ENCODE measurements at regions not wholly inside any gene's neighbourhood (a gene's known extent, or its start where the extent isn't known, plus 50 kb on each side); places are given as distances from the start of the nearest gene placed in this dataset.

DNA sequence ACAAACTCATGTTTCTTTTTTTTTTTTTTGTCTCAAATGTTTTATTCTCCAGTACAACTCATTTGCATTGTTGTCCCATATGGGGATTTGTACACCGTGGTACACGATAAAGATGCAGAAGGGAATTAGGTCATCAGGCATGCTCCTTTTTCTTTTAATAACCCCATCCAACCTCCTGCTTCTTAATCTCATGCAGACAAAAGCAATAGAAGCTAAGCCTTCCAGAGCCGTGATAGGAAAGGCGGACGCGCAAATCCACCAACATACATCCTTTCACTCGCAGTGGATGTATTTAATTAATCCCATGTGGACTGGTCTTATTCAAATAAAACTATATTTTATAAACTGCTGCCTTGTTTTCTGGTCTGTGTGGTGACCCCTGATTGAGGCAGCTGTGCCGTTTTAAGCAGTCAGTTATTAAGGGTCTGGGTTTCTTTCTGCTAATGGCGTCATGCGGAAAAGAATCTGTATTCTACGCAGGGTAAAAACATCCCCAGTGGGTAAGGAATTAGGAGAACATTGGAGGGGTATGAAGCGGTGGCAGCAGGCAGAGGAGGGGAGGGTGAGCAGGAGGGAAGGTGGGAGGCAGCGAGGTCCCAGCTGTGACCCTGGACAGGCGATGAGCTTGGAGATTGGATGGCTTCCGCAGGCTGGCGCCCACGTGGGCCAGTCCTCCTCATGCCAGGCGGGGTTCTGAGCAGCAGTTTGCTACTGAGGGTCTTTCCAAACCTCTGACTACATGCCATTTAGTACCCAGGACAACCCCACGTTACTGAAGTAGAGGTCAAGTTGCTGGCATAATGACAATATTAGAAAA, 172.8 kb downstream of the LINC00237 start:
- DNase-seq (ENCODE audit: low spot score) = no peak

DNA sequence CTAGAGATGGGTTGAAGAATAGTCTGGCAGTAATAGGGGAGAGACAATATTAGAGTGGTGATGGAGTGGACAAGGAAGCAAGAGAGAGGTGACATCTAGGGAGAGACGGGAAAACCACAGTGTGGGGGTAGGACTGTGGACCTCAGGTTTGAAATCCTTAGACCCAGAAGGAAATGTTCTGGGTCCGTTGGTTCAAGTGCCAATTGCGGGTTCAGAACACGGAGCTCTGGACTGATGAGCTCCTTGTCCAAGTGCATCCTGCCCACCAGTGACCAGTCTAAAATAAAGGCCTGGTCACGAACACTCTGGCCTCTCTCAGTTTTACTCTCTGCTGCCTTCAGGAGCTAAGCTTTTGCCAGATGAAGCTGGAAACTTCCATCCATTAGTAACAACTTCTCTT, 174.0 kb downstream of the LINC00237 start:
- DNase-seq (ENCODE audit: low spot score) = no peak

DNA sequence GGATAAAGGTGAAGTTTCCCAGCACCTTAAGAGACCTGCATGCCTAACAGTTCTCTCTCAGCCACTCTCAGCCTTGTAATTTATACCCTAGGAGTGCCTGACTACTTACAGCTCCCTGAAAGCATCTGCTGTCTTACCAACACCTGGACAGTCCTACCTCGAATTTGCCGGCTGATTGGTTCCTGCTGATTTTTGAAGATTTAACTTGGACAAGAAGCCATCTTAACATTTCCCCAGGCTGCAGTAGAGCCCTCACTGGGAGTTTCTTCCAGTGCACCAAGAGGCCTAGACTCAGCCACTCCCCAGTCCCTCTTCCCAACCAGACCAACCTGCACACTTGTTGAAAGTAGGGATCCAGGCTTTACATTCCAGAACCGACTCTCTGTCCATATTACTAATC, 174.5 kb downstream of the LINC00237 start:
- DNase-seq (ENCODE audit: low spot score) = no peak

- DNase-seq (ENCODE audit: low spot score) = no peak
Measured at GRCh38 chr20:20931024-20931423, 175.1 kb downstream of the LINC00237 start.

DNA sequence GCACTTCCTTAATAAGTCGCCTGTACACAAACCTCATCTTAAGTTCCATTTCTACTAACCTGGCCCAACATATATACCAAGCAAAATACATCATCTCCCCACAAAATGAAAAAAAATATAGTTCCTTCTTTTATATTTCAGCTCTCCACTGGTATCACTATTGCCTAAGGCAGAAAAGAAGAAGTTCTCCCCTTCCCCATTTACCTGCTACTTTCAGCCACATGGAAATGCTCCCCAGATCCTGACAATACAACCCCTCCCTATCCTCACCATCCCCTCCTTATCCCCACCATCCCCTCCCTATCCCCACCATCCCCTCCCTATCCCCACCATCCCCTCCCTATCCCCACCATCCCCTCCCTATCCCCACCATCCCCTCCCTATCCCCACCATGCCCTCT, 175.7 kb downstream of the LINC00237 start:
- no peak for DNase-seq (ENCODE audit: low spot score)

- no peak for DNase-seq (ENCODE audit: low spot score)
Measured at GRCh38 chr20:20929341-20929740, 176.8 kb downstream of the LINC00237 start.

- no peak for DNase-seq (ENCODE audit: low spot score)
Measured at GRCh38 chr20:20926222-20926905, 179.8 kb downstream of the LINC00237 start.

GRCh38 chr20:20920433-20920832, 185.7 kb downstream of the LINC00237 start:
- DNase-seq (ENCODE audit: low spot score) = no peak

DNA sequence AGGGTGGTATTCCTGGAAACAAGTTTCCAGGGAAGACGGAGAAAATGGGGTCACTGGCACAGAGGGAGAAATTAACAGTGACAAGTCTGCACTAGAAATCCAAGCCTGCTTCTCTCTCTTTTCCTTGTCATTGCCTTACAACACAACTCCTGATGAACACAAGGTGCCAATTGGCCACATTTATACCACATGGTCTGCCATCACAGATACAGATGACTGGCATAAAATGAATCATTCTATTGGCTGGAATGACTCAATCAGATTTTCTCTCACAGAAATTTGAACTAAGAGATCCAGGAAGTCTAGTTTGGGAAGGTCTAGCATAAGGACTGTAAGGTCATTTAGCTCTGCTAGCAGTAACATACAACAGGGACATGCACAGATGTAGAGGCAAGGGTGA, 190.3 kb downstream of the LINC00237 start:
- DNase-seq (ENCODE audit: low spot score) = no peak

GRCh38 chr20:20904501-20904831, 192.0 kb upstream of the RALGAPA2 start:
- no peak for DNase-seq (ENCODE audit: low spot score)

- DNase-seq (ENCODE audit: low spot score) = no peak
Measured at GRCh38 chr20:20903773-20904500, 191.5 kb upstream of the RALGAPA2 start.

DNA sequence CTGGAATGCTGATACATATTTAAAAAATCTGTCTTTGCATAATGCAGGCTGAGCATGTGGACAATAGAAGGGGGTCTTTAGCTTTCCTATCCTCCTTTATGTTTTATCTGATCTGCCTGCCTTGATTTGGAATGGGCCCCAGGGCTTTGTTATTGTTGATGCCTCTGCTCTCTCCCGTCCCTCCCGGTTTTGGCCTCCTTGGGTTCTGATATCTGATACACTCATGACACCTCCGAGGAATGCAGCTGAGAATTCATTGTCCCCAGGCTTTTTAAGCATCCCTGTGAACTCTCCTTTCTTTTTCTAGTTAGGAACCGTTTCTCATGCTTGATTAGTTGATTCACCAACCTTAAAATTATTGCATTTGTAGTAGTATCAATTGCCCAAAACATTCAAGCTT, 185.5 kb upstream of the RALGAPA2 start:
- peak; percentile 36 for DNase-seq (ENCODE audit: low spot score)

DNA sequence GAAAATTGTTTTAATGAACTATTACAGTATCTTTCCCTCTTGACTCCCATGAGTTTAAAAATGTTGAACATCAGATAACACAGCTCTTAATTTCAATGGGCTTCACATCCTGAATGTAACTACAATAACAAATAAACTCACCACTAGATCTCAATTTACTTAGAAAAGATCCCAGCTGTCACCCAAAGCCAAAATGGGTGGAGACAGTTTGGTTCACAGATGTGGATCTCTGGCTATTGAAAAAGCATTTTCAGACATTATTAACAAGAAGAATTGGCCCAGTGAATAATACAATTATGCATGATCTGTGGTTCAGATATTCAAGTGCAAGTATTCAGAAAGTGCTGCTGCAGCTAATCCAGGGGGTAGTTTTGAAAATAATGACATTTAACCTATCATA, 184.7 kb upstream of the RALGAPA2 start:
- no peak for DNase-seq (ENCODE audit: low spot score)

DNA sequence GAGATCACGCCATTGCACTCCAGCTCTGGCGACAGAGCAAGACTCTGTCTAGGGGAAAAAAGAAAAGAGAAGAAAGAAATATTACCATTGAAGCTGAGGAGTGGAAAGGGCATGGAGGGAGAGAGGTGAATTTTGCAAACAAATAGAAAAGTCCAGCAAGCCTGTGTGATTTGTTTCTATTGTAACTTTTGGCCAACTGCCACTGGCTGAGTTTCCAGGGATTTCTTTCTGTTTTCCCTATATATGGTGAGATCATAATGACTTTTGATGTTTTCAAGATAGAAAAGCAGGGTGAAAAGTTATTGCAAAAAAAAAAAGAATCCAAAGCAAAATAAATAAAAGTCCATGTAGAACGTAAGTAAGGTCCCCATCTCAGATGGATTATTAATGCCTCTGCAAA, 184.2 kb upstream of the RALGAPA2 start:
- no peak for DNase-seq (ENCODE audit: low spot score)

DNA sequence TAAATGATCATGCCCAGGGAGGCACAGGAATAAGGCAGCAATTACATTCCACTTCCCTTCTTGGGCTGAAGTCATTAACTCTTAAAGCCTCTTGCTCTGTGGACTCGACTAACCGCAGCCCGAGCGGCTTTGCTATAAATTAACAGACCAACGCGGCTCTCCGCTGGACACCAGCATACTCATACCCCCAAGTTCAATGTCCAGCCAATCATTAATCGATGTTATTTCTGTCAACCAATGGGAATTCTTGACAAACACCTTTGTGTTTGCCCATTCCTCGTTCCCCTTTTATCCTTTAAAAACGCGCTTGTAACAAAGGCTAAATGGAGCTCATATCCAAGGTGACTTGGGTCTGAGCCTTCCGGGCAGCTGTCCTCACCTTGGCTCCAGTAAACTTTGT, 183.1 kb upstream of the RALGAPA2 start:
- no peak for DNase-seq (ENCODE audit: low spot score)

DNA sequence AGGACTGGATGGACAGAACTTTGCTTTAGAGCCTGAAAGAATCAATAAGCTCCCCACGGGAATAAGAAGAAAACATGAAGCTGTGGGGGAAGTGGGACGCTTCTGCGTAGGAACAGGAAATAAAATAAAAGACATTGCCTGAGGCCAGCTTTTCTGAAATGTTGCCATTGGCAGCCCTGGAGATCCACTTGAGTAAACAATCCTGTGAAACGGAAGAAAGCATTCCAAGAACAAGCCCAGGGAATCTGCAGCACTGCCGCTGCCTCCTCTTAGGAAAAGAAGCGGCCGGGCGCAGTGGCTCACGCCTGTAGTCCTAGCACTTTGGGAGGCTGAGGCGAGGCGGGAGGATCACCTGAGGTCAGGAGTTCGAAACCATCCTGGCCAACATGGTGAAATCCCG, 182.3 kb upstream of the RALGAPA2 start:
- DNase-seq (ENCODE audit: low spot score) = no peak

DNA sequence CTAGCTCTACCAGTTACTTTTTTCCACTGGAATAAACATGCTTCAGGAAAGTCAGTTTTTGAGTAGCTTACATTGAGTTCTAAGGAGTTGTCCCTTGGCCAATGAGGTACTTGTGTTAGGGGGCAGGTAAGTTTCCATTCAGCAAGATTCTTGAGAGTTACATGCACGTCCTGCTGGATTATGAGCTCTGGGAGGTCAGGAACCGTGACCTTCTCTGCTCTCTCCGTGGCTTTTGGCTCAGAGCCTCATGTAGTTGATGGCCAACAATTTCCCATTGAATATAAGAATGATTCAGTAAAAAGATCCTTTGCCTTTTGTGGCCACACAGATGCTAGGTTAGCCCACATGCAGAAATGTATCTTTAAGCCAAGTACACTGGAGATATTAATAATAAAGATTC, 181.8 kb upstream of the RALGAPA2 start:
- no peak for DNase-seq (ENCODE audit: low spot score)

DNA sequence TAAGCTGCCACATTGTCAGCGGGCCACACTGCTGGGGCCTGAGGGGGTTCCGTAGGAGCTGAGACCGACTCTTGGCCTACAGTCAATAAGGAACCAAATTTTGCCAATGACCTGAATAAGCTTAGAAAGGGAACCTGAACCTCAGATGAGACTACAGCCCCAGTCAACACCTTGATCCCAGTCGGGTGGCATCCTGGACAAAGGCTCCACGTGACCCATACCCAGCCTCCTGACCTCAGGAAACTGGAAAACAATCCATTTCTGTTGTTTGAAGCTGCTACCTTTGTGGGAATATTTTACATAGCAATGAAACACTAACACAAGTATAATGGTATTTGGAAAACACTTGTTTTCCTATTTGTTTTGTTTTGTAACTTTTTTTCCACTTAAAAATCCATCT, 179.9 kb upstream of the RALGAPA2 start:
- no peak for DNase-seq (ENCODE audit: low spot score)

DNA sequence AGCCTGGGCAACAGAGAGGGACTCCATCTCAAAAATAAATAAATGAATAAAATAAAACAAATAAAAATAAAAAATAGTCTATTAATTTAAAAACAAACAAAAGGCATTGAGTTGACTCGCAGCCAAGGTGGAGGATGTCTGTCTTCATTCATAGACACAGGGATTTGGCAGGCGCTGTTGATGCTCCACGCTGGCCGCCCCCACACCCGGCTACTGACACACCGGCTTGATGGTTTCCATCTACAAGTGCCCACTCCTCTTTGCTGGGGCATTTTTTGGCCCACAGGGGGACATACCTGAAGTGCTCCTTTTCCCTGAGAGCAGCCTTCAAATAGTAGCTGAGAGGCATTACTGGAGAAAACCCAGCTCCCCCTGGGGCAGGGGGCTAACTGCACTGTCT, 178.3 kb upstream of the RALGAPA2 start:
- no peak for DNase-seq (ENCODE audit: low spot score)

DNA sequence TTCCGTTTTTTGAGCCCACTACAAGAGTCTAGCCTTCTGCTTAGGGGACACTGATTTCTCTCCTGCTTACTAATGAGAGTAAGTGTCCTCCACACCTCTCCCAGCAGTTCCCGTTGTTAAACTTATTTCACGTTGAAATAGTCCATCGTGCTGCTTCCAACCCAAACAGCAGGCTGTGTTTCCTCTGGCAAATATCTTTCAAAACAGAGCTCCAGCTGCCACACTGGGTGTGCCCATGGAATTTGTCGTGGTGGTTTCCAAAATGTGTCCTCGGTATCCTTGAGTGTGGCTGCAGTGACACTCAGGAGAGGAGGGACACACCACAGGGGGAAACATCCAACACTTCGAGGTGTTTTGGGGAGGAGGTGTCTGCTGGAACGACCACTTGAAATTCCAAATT, 176.5 kb upstream of the RALGAPA2 start:
- DNase-seq (ENCODE audit: low spot score) = no peak

DNA sequence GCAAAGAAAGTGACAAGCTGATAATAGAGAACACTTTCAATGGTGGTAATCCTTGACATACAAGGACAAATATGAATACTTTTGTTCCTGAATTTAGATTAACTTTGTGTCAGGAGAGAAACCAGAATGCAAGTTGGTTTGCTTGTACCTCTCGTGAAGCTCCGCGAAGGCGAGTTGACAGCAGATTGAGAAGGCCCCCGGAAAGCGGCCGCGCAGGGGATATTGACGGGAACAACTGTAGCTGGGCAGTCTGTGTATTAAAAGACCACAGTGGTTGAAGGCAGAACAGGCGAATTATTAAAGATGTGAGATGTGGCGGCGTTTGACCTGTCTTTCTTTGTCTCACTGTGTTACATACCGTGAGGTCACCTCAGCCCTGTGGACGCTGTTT, 175.8 kb upstream of the RALGAPA2 start:
- DNase-seq (ENCODE audit: low spot score) = no peak

GRCh38 chr20:20887593-20888265, 175.3 kb upstream of the RALGAPA2 start:
- DNase-seq (ENCODE audit: low spot score) = peak; percentile 82

DNA sequence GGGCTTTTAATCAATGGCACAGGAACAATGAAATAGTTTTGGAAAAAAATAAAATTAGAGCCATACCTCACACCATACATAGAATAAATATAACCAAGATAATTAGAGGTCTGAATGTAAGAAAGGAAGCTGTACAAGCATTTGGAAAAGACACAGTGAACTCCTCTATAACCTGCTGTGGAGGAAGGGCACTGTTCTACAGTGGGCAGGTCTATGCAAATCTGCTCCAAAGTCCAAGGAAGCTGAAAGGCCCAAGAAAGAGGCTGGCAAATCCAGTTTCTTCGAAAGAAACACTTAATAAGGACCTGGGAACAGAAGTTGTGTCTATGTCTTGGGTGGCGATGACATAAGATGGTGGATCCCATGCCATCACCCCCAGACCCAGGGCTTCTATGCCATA, 169.4 kb upstream of the RALGAPA2 start:
- no peak for DNase-seq (ENCODE audit: low spot score)
